Suprapubic skin (tissue), 4 donors: ENCODE measurements at regions not wholly inside any gene's neighbourhood (a gene's known extent, or its start where the extent isn't known, plus 50 kb on each side); places are given as distances from the start of the nearest gene placed in this dataset.

Source experiments
- DNase-seq, 2 donors: peaks; one replicate each; pipeline ENCODE4 v3.0.0-alpha.2; 2019; ENCODE audit warnings: low spot score in 2 of 2
- H3K27ac ChIP-seq: fragments of 200-600 bp; sonication (generic); one replicate; pipeline ENCODE4 v1.5.1; 2019
- H3K27me3 ChIP-seq: fragments of 200-600 bp; sonication (generic); one replicate; pipeline ENCODE4 v1.5.1; 2019
- H3K36me3 ChIP-seq: fragments of 200-600 bp; sonication (generic); one replicate; pipeline ENCODE4 v1.5.1; 2019
- H3K4me1 ChIP-seq: fragments of 200-600 bp; sonication (generic); one replicate; pipeline ENCODE4 v1.5.1; 2019
- H3K4me3 ChIP-seq: fragments of 200-600 bp; sonication (generic); one replicate; pipeline ENCODE4 v1.5.1; 2019; ENCODE audit warnings: mild to moderate bottlenecking
- H3K9me3 ChIP-seq: fragments of 200-600 bp; sonication (generic); one replicate; pipeline ENCODE4 v1.5.1; 2019
- EP300 ChIP-seq: sonication (generic); formaldehyde crosslinking; IDR thresholded peaks from one replicate; pipeline ENCODE4 v1.6.1; 2017; ENCODE audit warnings: antibody characterized with exemption
- POLR2A ChIP-seq, 2 donors: fragments of 450-650 bp; IDR thresholded peaks; one replicate each; pipeline ENCODE4 v1.6.1; 2017; ENCODE audit warnings: antibody characterized with exemption in 2 of 2, mild to moderate bottlenecking in 2 of 2, moderate library complexity in 2 of 2
- POLR2AphosphoS5 ChIP-seq, 3 donors: sonication (generic); formaldehyde crosslinking; IDR thresholded peaks; one replicate each; pipeline ENCODE4 v1.6.1; 2017; ENCODE audit warnings: antibody characterized with exemption in 3 of 3
- WGBS: methylation state at CpG from one replicate; pipeline ENCODE4 v1.1.5; 2018; 5-methylcytosine and 5-hydroxymethylcytosine counted together
- TF ChIP-seq, protein P1 (sequence below), 2 donors: fragments of 200-600 bp in 1 of 2; fragments of 450-650 bp in 1 of 2; sonication (generic) in 1 of 2; IDR thresholded peaks; one replicate each; pipeline ENCODE4 v1.5.1; 2016 to 2019; ENCODE audit warnings: antibody characterized with exemption in 2 of 2, mild to moderate bottlenecking in 1 of 2, moderate library complexity in 1 of 2

DNA sequence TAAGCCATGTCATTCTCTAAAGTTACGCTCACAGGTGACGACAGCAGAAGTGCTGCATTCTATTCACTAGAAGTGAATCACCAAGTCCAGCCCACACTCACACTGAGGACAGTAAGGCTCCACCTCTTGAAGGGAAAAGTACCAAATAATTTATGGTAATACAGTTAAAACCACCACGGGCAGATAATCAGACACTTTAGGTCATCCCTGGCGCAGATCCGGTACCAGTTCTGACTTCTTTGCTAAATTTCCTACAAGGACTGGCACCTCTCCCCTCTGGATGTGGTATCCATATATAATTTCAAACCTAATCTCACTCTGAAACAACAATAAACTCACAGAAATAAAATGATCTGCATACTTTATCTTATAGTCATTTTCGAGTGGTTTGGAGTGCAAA lies 954.7 kb upstream of the GHITM start:
- DNase-seq, result no peak
- Histone ChIP-seq H3K9me3 (no peaks in the 10 kb centered on the region), H3K4me1 (no peaks in the 10 kb centered on the region), H3K27ac (no peak overlapping the region), H3K27me3 (no peaks in the 10 kb centered on the region), H3K36me3 (no peaks in the 10 kb centered on the region), H3K4me3 (no peak overlapping the region)
- 87% methylated on average over 6 of the region's 6 CpGs for whole genome bisulfite sequencing
- TF ChIP-seq POLR2AphosphoS5 (IDR thresholded peaks at IDR 0.05) (no peak), POLR2A (IDR thresholded peaks at IDR 0.05) (no peak), EP300 (no peak)
- TF ChIP-seq, protein P1, sequence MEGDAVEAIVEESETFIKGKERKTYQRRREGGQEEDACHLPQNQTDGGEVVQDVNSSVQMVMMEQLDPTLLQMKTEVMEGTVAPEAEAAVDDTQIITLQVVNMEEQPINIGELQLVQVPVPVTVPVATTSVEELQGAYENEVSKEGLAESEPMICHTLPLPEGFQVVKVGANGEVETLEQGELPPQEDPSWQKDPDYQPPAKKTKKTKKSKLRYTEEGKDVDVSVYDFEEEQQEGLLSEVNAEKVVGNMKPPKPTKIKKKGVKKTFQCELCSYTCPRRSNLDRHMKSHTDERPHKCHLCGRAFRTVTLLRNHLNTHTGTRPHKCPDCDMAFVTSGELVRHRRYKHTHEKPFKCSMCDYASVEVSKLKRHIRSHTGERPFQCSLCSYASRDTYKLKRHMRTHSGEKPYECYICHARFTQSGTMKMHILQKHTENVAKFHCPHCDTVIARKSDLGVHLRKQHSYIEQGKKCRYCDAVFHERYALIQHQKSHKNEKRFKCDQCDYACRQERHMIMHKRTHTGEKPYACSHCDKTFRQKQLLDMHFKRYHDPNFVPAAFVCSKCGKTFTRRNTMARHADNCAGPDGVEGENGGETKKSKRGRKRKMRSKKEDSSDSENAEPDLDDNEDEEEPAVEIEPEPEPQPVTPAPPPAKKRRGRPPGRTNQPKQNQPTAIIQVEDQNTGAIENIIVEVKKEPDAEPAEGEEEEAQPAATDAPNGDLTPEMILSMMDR (IDR thresholded peaks at IDR 0.05), result no peak

DNA sequence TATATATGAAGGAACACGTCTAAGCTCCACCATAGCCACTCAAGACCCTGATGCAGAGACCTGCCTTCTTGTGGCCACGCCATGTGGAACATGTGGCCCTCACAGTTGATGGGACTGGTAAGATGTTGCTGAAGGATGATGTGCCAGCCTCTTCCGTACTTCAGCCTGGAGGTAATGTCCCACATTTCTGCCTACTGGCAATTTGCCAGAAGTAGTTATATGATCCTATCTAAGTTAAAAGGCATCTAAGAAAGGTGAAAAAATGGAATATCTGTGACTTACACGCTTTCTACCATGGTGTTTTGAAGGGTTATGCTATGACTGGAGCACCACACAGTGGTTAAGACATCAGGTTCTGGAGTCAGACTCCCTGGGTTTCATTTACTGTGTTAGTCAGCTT lies 948.7 kb upstream of the GHITM start:
- Histone ChIP-seq H3K27ac (no peak overlapping the region), H3K9me3 (no peaks in the 10 kb centered on the region), H3K4me1 (no peaks in the 10 kb centered on the region), H3K4me3 (no peak overlapping the region), H3K27me3 (no peaks in the 10 kb centered on the region), H3K36me3 (no peaks in the 10 kb centered on the region)
- DNase-seq, result no peak
- 75% methylated on average over 4 of the region's 4 CpGs for WGBS
- TF ChIP-seq EP300 (no peak), POLR2AphosphoS5 (IDR thresholded peaks at IDR 0.05) (no peak), POLR2A (IDR thresholded peaks at IDR 0.05) (no peak)
- TF ChIP-seq, protein P1 (IDR thresholded peaks at IDR 0.05), result no peak

DNA sequence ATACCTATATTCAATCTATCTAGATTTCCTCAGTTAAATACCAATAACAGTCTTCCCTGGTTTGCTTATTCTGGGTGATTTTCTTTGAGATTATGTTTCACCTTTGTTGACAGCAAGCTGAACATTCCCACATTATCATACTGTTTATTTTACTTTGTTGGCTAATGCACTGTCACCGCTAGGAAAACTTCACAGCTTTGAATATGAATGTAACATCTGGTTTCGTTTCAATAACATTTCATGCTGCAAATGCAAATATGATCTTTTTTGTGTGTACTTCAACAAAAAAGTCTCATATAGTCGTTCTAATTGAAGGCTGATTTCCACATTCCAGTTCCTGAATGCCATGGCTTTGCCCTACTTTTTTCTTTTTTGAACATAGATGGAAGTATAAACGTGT lies 946.3 kb upstream of the GHITM start:
- no peaks in the 10 kb centered on the region for H3K27me3 ChIP-seq
- no peak overlapping the region for H3K4me3 ChIP-seq
- WGBS, result 36% methylated on average over 4 of the region's 4 CpGs

DNA sequence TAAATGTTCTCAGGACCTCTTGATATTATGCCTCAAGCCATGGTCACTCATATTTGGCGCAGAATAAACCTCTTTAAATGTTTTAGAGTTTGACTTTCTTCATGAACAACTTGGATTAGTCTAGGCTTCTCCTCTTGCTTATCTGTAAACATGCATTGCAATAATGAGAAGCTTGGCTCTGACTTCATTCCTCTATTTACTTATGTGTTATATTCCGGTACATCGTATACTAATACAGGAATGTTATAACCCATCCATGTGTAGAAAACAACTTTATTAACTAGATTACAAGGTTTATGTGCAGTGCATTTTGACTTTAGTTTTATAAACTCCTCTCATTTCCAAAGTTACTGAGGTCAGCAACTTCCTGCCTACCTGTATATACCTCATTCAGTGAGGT lies 944.3 kb upstream of the GHITM start:
- WGBS, result 93% methylated on average over 3 of the region's 3 CpGs
- no peaks in the 10 kb centered on the region for H3K4me1 ChIP-seq
- no peaks in the 10 kb centered on the region for H3K9me3 ChIP-seq
- no peaks in the 10 kb centered on the region for H3K27me3 ChIP-seq
- TF ChIP-seq POLR2AphosphoS5 (IDR thresholded peaks at IDR 0.05), result no peak
- no peak for TF ChIP-seq POLR2A (IDR thresholded peaks at IDR 0.05)
- no peak for TF ChIP-seq EP300
- TF ChIP-seq, protein P1 (IDR thresholded peaks at IDR 0.05), result no peak
- no peak for DNase-seq
- H3K27ac ChIP-seq, result no peak overlapping the region
- H3K36me3 ChIP-seq, result no peaks in the 10 kb centered on the region
- no peak overlapping the region for H3K4me3 ChIP-seq

More for the DNA sequence above, 946.3 kb upstream of the GHITM start:
- Histone ChIP-seq H3K36me3 (no peaks in the 10 kb centered on the region), H3K9me3 (no peaks in the 10 kb centered on the region), H3K27ac (no peak overlapping the region), H3K4me1 (no peaks in the 10 kb centered on the region)
- TF ChIP-seq POLR2A (IDR thresholded peaks at IDR 0.05) (no peak), EP300 (no peak), POLR2AphosphoS5 (IDR thresholded peaks at IDR 0.05) (no peak)
- TF ChIP-seq, protein P1 (IDR thresholded peaks at IDR 0.05), result no peak
- no peak for DNase-seq

DNA sequence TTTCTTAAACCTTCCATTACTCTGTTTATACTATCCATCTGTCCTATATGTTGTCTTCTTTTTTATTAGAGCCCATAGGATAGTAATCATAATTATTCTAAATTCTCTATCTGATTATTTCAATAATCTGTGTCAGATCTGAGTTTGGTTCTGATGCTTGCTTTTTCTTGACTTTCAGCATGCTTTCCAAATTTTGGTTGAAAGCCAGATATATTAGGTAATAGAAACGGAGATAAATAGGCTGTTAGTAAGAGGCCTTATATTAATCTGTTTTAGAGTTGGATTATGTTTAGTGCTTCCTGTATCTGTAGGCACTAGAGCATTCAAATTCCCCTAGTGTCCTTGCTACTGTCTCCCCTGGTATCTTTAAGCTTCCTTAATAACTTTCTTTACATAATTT lies 939.9 kb upstream of the GHITM start:
- TF ChIP-seq POLR2AphosphoS5 (IDR thresholded peaks at IDR 0.05), result no peak
- no peak for TF ChIP-seq EP300
- no peak for TF ChIP-seq POLR2A (IDR thresholded peaks at IDR 0.05)
- TF ChIP-seq, protein P1 (IDR thresholded peaks at IDR 0.05), result no peak
- H3K36me3 ChIP-seq, result no peaks in the 10 kb centered on the region
- no peaks in the 10 kb centered on the region for H3K9me3 ChIP-seq
- no peak for DNase-seq
- WGBS, result 27% methylated on average over 1 of the region's 1 CpG
- H3K27me3 ChIP-seq, result no peaks in the 10 kb centered on the region
- no peak overlapping the region for H3K4me3 ChIP-seq
- H3K27ac ChIP-seq, result no peak overlapping the region
- no peaks in the 10 kb centered on the region for H3K4me1 ChIP-seq
